IMR-90 (cell line): ENCODE measurements at regions not wholly inside any gene's neighbourhood (a gene's known extent, or its start where the extent isn't known, plus 50 kb on each side); places are given as distances from the start of the nearest gene placed in this dataset.
A peak's percentile ranks its signal among the peaks of the same experiment; 100 is the strongest.

Experiments used
- ATAC-seq: fragments of 200-7000 bp; cut with Tn5 transposase; 2 replicates; pipeline ENCODE4 v1.9.1; 2020; ENCODE audit warnings: low read depth, mild to moderate bottlenecking, moderate library complexity
- BruUV-seq: library from RNA; stranded (reverse); fragments of 400-500 nt; replicated peaks from 2 replicates; lab custom pipeline; 2021; lab: Mats Ljungman, UMichigan
- CTCF ChIA-PET: fragments of 300-600 bp; formaldehyde crosslinking; extraction: SDS; loops from one replicate; lab custom pipeline; 2021; ENCODE audit warnings: antibody characterized with exemption; lab: Yijun Ruan, JAX
- POLR2A ChIA-PET: fragments of 300-600 bp; sonication (Branson Sonifier 250); formaldehyde crosslinking; loops from one replicate; lab custom pipeline; 2022; ENCODE audit warnings: antibody characterized with exemption; ENCODE audit not compliant: unreplicated experiment; lab: Charles Lee
- DNase-seq: peaks from one replicate; pipeline ENCODE4 v3.0.0; 2013
- H2AFZ ChIP-seq: replicated peaks from 2 replicates; pipeline ENCODE3; 2013; ENCODE audit warnings: low read length, mild to moderate bottlenecking; ENCODE audit not compliant: poor library complexity
- H2AK5ac ChIP-seq: 2 replicates; pipeline ENCODE4 v1.6.1; 2013; ENCODE audit warnings: low read depth, low read length, inconsistent platforms
- H2AK9ac ChIP-seq: replicated peaks from 2 replicates; pipeline ENCODE3; 2013; ENCODE audit warnings: mild to moderate bottlenecking, low read depth, low read length, moderate library complexity; ENCODE audit not compliant: poor library complexity
- H2BK120ac ChIP-seq: 2 replicates; pipeline ENCODE4 v1.6.1; 2013; ENCODE audit warnings: low read depth, low read length, inconsistent platforms
- H2BK15ac ChIP-seq: 3 replicates; pipeline ENCODE4 v1.6.1; 2013; ENCODE audit warnings: low read depth, low read length, inconsistent platforms
- H2BK20ac ChIP-seq: 2 replicates; pipeline ENCODE4 v1.6.1; 2013; ENCODE audit warnings: low read depth, mild to moderate bottlenecking, inconsistent platforms, low read length, moderate library complexity
- H2BK5ac ChIP-seq: 2 replicates; pipeline ENCODE4 v1.6.1; 2013; ENCODE audit warnings: mild to moderate bottlenecking, low read depth, low read length, inconsistent platforms; ENCODE audit not compliant: poor library complexity, severe bottlenecking
- H3K14ac ChIP-seq: replicated peaks from 2 replicates; pipeline ENCODE4 v1.6.1; 2013; ENCODE audit warnings: low read depth, low read length, inconsistent platforms
- H3K18ac ChIP-seq: 2 replicates; pipeline ENCODE4 v1.6.1; 2013; ENCODE audit warnings: low read depth, low read length, control low read depth
- H3K23ac ChIP-seq: 2 replicates; pipeline ENCODE4 v1.6.1; 2013; ENCODE audit warnings: low read depth, low read length, inconsistent platforms
- H3K27ac ChIP-seq: 2 replicates; pipeline ENCODE4 v1.5.1; 2013; ENCODE audit warnings: mild to moderate bottlenecking, control low read depth, low read length; ENCODE audit not compliant: insufficient read depth
- H3K27me3 ChIP-seq: 2 replicates; pipeline ENCODE4 v1.6.1; 2013; ENCODE audit warnings: low read length; ENCODE audit not compliant: control insufficient read depth, insufficient read depth
- H3K36me3 ChIP-seq: 2 replicates; pipeline ENCODE4 v1.6.1; 2013; ENCODE audit warnings: low read length, mixed read lengths; ENCODE audit not compliant: control insufficient read depth, insufficient read depth
- H3K4ac ChIP-seq: 2 replicates; pipeline ENCODE4 v1.6.1; 2013; ENCODE audit warnings: low read depth, low read length, inconsistent platforms
- H3K4me1 ChIP-seq: 2 replicates; pipeline ENCODE4 v1.6.1; 2013; ENCODE audit warnings: low read length, mixed read lengths; ENCODE audit not compliant: control insufficient read depth, insufficient read depth
- H3K4me2 ChIP-seq: 2 replicates; pipeline ENCODE4 v1.6.1; 2013; ENCODE audit warnings: low read depth, mild to moderate bottlenecking, control low read depth, low read length, moderate library complexity
- H3K4me3 ChIP-seq: 2 replicates; pipeline ENCODE4 v1.5.1; 2013; ENCODE audit warnings: low read depth, mild to moderate bottlenecking, control low read depth, low read length, moderate library complexity; ENCODE audit not compliant: insufficient read depth
- H3K56ac ChIP-seq: 2 replicates; pipeline ENCODE4 v1.6.1; 2013; ENCODE audit warnings: low read length, inconsistent platforms; ENCODE audit not compliant: insufficient read depth; ENCODE audit errors: extremely low read depth
- H3K79me1 ChIP-seq, 2 experiments: 2 replicates each; pipeline ENCODE4 v1.6.1; 2013; ENCODE audit warnings: low read length in 2 of 2, inconsistent platforms in 1 of 2, low read depth in 1 of 2
- H3K9ac ChIP-seq: 2 replicates; pipeline ENCODE4 v1.6.1; 2013; ENCODE audit warnings: low read depth, low read length, control low read depth
- H3K9me1 ChIP-seq: 2 replicates; pipeline ENCODE4 v1.6.1; 2013; ENCODE audit warnings: low read length, inconsistent platforms; ENCODE audit not compliant: insufficient read depth
- H3K9me3 ChIP-seq: 2 replicates; pipeline ENCODE4 v1.6.1; 2013; ENCODE audit warnings: low read length; ENCODE audit not compliant: control insufficient read depth, insufficient read depth
- H4K20me1 ChIP-seq: 2 replicates; pipeline ENCODE4 v1.6.1; 2013; ENCODE audit warnings: low read length, inconsistent platforms; ENCODE audit not compliant: insufficient read depth
- H4K5ac ChIP-seq: 2 replicates; pipeline ENCODE4 v1.6.1; 2013; ENCODE audit warnings: mild to moderate bottlenecking, low read depth, low read length, control low read depth
- H4K8ac ChIP-seq, 2 experiments: 2 replicates each; pipeline ENCODE4 v1.6.1; 2013; ENCODE audit warnings: low read depth in 2 of 2, low read length in 2 of 2, control low read depth in 1 of 2, inconsistent platforms in 1 of 2
- H4K91ac ChIP-seq: 2 replicates; pipeline ENCODE4 v1.6.1; 2013; ENCODE audit warnings: low read depth, low read length, inconsistent platforms; ENCODE audit not compliant: insufficient read depth
- BHLHE40 ChIP-seq: fragments of 150-350 bp; IDR thresholded peaks from 2 replicates; pipeline ENCODE4 v1.6.1; 2016; ENCODE audit warnings: mild to moderate bottlenecking, low read depth, low read length
- CEBPB ChIP-seq: IDR thresholded peaks from 2 replicates; pipeline ENCODE4 v1.6.1; 2012; ENCODE audit warnings: low read depth, low read length, improper control_type of control experiment
- CHD1 ChIP-seq: IDR thresholded peaks from 2 replicates; pipeline ENCODE4 v1.6.1; 2012; ENCODE audit warnings: low read depth, low read length, improper control_type of control experiment
- FOS ChIP-seq: fragments of 150-350 bp; IDR thresholded peaks from 2 replicates; pipeline ENCODE4 v1.6.1; 2016; ENCODE audit warnings: low read depth, low read length
- MAFK ChIP-seq: IDR thresholded peaks from 2 replicates; pipeline ENCODE4 v1.6.1; 2012; ENCODE audit warnings: low read depth, low read length, improper control_type of control experiment
- MAZ ChIP-seq: IDR thresholded peaks from 2 replicates; pipeline ENCODE4 v1.6.1; 2012; ENCODE audit warnings: low read depth, mild to moderate bottlenecking, low read length, improper control_type of control experiment, moderate library complexity, borderline replicate concordance
- MXI1 ChIP-seq: IDR thresholded peaks from 2 replicates; pipeline ENCODE4 v1.6.1; 2012; ENCODE audit warnings: low read depth, mild to moderate bottlenecking, low read length, moderate library complexity, borderline replicate concordance
- RAD21 ChIP-seq: IDR thresholded peaks from 2 replicates; pipeline ENCODE4 v1.6.1; 2012; ENCODE audit warnings: low read length, improper control_type of control experiment
- RCOR1 ChIP-seq: IDR thresholded peaks from 2 replicates; pipeline ENCODE4 v1.6.1; 2012; ENCODE audit warnings: mild to moderate bottlenecking, low read length, improper control_type of control experiment; ENCODE audit not compliant: insufficient replicate concordance
- RFX5 ChIP-seq: IDR thresholded peaks from 2 replicates; pipeline ENCODE4 v1.8.0; 2012; ENCODE audit warnings: low read depth, mild to moderate bottlenecking, low read length, moderate library complexity
- SMC3 ChIP-seq: fragments of 150-350 bp; IDR thresholded peaks from 2 replicates; pipeline ENCODE4 v1.6.1; 2016; ENCODE audit warnings: low read depth, mild to moderate bottlenecking, antibody characterized with exemption, low read length, moderate library complexity
- WGBS, 2 experiments: methylation state at CpG; one replicate each; pipeline versions ENCODE4 v1.1.5 to v1.1.7; 2013; ENCODE audit warnings: missing lambda C conversion rate in 2 of 2; ENCODE audit not compliant: insufficient read length in 1 of 2; ENCODE audit errors: extremely low coverage in 2 of 2; 5-methylcytosine and 5-hydroxymethylcytosine counted together
- dilution Hi-C: fragments of 300-500 bp; cut with HindIII; formaldehyde crosslinking; loops from one replicate; pipeline ENCODE4 v1.14.3; 2018; ENCODE audit warnings: low sequenced_read_pairs; ENCODE audit not compliant: unreplicated experiment
- in situ Hi-C: fragments of 300-500 bp; cut with MboI; formaldehyde crosslinking; loops from 3 replicates; pipeline ENCODE4 v1.14.3; 2019; ENCODE audit warnings: low sequenced_read_pairs, inconsistent platforms, mixed read lengths
- intact Hi-C: fragments of 100-400 bp; cut with micrococcal nuclease; formaldehyde crosslinking; loops from 2 replicates; pipeline ENCODE4 v1.10.0; 2022
- TF ChIP-seq, protein P1 (sequence below): fragments of 150-350 bp; IDR thresholded peaks from 2 replicates; pipeline ENCODE4 v1.6.1; 2016; ENCODE audit warnings: low read depth, mild to moderate bottlenecking, low read length, moderate library complexity, borderline replicate concordance
- TF ChIP-seq, protein P2 (sequence below): fragments of 150-350 bp; IDR thresholded peaks from 2 replicates; pipeline ENCODE4 v1.6.1; 2017; ENCODE audit warnings: mild to moderate bottlenecking, antibody characterized with exemption, low read length, low read depth

DNA sequence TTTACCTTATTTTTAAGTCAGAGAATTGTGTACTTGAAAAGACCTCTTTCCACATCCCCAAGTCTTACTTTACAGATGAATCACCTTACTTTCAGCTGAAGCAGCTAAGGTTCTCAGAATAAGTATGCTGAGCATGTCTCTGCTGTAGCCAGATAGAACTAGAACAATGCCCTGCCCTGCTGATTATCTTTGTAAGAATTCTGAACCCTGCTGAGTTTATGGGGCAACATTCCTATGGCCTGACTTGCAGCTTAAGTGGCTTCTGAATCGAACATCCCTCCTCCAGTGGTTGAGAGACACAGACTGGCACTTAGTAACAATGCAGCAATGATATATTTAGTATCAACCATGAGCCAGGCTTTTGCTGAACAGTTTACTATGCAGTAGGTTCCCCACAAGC, 592.0 kb upstream of the WWC1 start:
- H3K9me1 ChIP-seq = peaks cover 3% of the 10 kb centered on the region; the same call in 1 of the 2 replicates
- H2BK20ac ChIP-seq = peak overlapping the region; percentile 99
- no peaks in the 10 kb centered on the region for H3K27me3 ChIP-seq
- H3K9ac ChIP-seq = no peak overlapping the region
- no peak overlapping the region for H2AK5ac ChIP-seq
- ATAC-seq (peak; percentile 96), DNase-seq (peak; percentile 99)
- H4K91ac ChIP-seq = peak overlapping the region; percentile 77; the same call in 1 of the 2 replicates
- TF ChIP-seq RAD21 (no peak), BHLHE40 (peak; percentile 39; the same call in 1 of the 2 replicates), CHD1 (no peak), CEBPB (peak; percentile 59; the same call in 1 of the 2 replicates), SMC3 (no peak), RFX5 (no peak), RCOR1 (peak; percentile 37), MAFK (peak; percentile 43), FOS (peak; percentile 54), MAZ (no peak), MXI1 (no peak)
- TF ChIP-seq, protein P1, sequence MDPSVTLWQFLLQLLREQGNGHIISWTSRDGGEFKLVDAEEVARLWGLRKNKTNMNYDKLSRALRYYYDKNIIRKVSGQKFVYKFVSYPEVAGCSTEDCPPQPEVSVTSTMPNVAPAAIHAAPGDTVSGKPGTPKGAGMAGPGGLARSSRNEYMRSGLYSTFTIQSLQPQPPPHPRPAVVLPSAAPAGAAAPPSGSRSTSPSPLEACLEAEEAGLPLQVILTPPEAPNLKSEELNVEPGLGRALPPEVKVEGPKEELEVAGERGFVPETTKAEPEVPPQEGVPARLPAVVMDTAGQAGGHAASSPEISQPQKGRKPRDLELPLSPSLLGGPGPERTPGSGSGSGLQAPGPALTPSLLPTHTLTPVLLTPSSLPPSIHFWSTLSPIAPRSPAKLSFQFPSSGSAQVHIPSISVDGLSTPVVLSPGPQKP = no peak
- TF ChIP-seq, protein P2, sequence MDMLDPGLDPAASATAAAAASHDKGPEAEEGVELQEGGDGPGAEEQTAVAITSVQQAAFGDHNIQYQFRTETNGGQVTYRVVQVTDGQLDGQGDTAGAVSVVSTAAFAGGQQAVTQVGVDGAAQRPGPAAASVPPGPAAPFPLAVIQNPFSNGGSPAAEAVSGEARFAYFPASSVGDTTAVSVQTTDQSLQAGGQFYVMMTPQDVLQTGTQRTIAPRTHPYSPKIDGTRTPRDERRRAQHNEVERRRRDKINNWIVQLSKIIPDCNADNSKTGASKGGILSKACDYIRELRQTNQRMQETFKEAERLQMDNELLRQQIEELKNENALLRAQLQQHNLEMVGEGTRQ = no peak
- H3K4me1 ChIP-seq = peaks cover 9% of the 10 kb centered on the region
- no peaks in the 10 kb centered on the region for H3K79me1 ChIP-seq
- no peak overlapping the region for H3K4me3 ChIP-seq
- CTCF ChIA-PET = no interaction called here
- H2AFZ ChIP-seq = no peak overlapping the region
- H3K27ac ChIP-seq = no peak overlapping the region
- H4K20me1 ChIP-seq = no peaks in the 10 kb centered on the region
- H4K8ac ChIP-seq = peak overlapping the region; percentile 54 to 94; a peak in 2 of 4 replicates
- intact Hi-C loops = loop anchor here (1.0 kb wide), 2 partner anchors 21 to 246 kb away; no protein-coding TSS in a partner anchor
- BruUV-seq = no TSS peak
- H2BK120ac ChIP-seq = peak overlapping the region; percentile 99
- dilution Hi-C loops = no loop called here
- H3K18ac ChIP-seq = peak overlapping the region; percentile 85; the same call in 1 of the 2 replicates
- H3K4me2 ChIP-seq = peak overlapping the region; percentile 64; the same call in 1 of the 2 replicates
- POLR2A ChIA-PET = no interaction called here
- peak overlapping the region; percentile 95 for H3K23ac ChIP-seq
- no peak overlapping the region; the same call in 1 of the 2 replicates for H3K14ac ChIP-seq
- WGBS, 2 experiments = no CpG with 5 or more reads among the region's 1 CpG
- peak overlapping the region; percentile 85 for H3K56ac ChIP-seq
- H3K9me3 ChIP-seq = no peaks in the 10 kb centered on the region
- in situ Hi-C loops = no loop called here
- peak overlapping the region; percentile 100 for H2BK5ac ChIP-seq
- no peaks in the 10 kb centered on the region for H3K36me3 ChIP-seq
- H3K4ac ChIP-seq = peak overlapping the region; percentile 96; the same call in 1 of the 2 replicates
- no peak overlapping the region for H2AK9ac ChIP-seq
- H4K5ac ChIP-seq = no peak overlapping the region
- peak overlapping the region; percentile 66; the same call in 1 of the 3 replicates for H2BK15ac ChIP-seq
